ENCODE measurements at regions not wholly inside any gene's neighbourhood (a gene's known extent, or its start where the extent isn't known, plus 50 kb on each side); places are given as distances from the start of the nearest gene placed in this dataset.

DNA sequence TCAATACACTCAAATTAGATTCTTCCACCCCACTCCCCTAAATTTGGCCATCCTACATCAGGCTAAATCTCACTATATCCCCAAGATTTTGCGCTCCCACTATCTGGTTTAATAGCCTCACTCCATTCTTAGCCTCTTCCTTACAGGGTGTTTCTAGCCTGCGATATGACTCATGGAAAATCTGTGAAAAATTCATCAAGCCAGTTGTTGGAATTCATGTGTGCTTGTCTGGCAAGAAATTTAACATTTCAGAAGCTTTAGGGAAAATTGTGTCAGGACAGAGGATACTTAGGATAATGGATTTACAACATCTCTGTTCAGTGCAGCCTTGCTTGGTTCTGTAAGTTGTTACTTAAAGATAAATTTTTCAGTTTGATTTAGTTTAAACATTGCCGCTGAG, 1249.9 kb upstream of the AUTS2 start:
- no peaks in the 10 kb centered on the region for H3K36me3 ChIP-seq (ENCODE audit: control insufficient read depth, insufficient read depth, low read length)
- no peaks in the 10 kb centered on the region for H3K27me3 ChIP-seq (replicated peaks; ENCODE audit: control insufficient read depth, insufficient read depth, low read length)
- TF ChIP-seq, protein P1, sequence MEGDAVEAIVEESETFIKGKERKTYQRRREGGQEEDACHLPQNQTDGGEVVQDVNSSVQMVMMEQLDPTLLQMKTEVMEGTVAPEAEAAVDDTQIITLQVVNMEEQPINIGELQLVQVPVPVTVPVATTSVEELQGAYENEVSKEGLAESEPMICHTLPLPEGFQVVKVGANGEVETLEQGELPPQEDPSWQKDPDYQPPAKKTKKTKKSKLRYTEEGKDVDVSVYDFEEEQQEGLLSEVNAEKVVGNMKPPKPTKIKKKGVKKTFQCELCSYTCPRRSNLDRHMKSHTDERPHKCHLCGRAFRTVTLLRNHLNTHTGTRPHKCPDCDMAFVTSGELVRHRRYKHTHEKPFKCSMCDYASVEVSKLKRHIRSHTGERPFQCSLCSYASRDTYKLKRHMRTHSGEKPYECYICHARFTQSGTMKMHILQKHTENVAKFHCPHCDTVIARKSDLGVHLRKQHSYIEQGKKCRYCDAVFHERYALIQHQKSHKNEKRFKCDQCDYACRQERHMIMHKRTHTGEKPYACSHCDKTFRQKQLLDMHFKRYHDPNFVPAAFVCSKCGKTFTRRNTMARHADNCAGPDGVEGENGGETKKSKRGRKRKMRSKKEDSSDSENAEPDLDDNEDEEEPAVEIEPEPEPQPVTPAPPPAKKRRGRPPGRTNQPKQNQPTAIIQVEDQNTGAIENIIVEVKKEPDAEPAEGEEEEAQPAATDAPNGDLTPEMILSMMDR (IDR thresholded peaks at IDR 0.05; ENCODE audit: insufficient read depth, low read length, poor library complexity, severe bottlenecking) = no peak
- no peak for DNase-seq (ENCODE audit: extremely low read depth, insufficient read length)
- no peak overlapping the region for H3K4me3 ChIP-seq (replicated peaks; ENCODE audit: low read depth, low read length)

DNA sequence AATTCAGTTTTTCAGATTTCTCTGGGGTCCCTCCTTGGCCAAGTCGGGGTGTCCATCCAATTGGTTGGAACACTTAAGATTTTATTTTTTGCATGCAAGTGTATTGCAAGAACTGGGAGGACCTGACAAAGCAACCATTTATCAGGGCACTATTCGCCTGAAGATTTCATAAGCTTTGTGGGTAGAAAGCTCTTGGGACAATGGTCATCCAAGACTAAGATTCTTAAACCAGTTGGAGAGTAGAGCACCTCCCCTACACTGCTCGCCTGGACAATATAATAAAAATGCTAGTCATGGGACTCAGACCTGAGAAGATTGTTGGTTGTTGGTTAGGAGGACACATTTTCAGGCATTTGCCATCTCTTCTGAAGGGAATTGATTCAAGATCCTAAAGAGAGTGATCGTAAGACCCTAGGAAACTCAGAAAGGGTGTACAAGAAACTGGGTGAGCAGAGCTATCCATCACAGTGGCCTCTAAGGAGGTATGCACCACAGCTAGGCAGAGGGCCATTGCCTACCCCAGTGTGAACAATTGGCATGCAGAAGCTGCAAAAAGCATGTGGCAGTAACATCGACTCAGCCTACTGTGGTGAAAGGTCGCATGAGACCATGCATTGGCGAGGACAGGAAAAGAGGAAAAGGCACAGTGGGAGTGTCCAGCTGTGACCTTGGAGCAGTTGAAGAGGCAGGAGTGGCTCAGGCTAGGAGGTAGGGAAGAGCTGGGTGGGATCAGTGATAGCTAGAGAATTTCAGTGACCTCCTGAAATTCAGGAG, 1235.3 kb upstream of the AUTS2 start:
- Histone ChIP-seq H3K36me3 (ENCODE audit: control insufficient read depth, insufficient read depth, low read length) (no peaks in the 10 kb centered on the region), H3K27me3 (replicated peaks; ENCODE audit: control insufficient read depth, insufficient read depth, low read length) (no peaks in the 10 kb centered on the region), H3K4me3 (replicated peaks; ENCODE audit: low read depth, low read length) (no peak overlapping the region)
- TF ChIP-seq, protein P1 (IDR thresholded peaks at IDR 0.05; ENCODE audit: insufficient read depth, low read length, poor library complexity, severe bottlenecking) = no peak
- DNase-seq (ENCODE audit: extremely low read depth, insufficient read length) = no peak

DNA sequence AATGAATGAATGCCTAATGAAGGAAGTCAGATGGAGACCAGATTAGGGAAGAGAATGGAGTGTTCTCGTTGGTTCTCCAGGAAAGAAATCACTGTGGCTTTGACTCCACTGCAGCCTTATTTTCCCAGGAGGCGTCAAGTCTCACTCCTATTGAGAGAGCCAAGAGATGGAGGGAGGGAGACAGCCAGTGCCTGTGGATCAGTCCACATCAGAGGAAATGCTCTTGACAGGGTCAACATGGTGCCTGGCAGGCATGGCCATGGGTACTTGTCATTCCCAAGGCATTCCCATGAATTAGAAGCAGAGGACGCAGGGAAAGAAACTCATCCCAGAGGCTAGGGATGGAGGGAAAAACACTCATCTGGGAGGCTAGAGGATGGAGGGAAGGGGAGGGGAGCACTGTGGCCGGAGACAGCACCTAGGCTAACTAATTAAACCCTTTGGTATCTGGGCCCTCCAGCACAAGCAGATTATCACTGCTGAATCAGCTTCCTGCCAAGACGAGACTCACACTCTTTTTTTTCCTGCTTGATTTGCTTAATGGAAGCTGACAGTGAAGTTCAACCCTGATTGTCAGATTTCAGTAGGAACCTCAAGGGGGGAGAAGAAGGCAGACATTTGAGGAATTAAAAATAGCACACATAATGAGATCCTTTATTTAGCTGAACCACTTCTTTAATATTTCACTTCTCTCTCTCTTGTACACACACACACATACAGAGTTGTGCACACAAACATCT, 1233.2 kb upstream of the AUTS2 start:
- H3K36me3 ChIP-seq (ENCODE audit: control insufficient read depth, insufficient read depth, low read length) = no peaks in the 10 kb centered on the region
- DNase-seq (ENCODE audit: extremely low read depth, insufficient read length) = no peak
- no peaks in the 10 kb centered on the region for H3K27me3 ChIP-seq (replicated peaks; ENCODE audit: control insufficient read depth, insufficient read depth, low read length)
- H3K4me3 ChIP-seq (replicated peaks; ENCODE audit: low read depth, low read length) = no peak overlapping the region
- TF ChIP-seq, protein P1 (IDR thresholded peaks at IDR 0.05; ENCODE audit: insufficient read depth, low read length, poor library complexity, severe bottlenecking) = no peak

DNA sequence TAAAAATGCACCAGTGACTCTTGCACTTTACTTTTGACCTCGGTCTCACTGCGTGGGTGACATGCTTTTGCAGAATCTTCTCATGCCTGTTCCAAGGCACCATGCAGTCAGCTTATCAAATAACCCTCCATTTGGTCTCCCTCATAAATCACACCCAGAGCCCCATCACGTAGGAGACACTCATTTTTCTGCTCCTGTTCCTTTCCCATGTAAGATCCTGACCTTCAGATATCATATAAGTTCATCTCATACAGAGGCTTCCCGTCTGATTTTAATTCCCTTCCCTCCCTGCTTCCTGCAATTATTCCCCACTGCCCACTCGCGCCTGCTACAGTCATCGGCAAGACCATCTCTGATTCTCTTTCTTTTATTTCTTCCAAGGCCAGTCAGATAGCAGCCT, 1226.3 kb upstream of the AUTS2 start:
- TF ChIP-seq, protein P1 (IDR thresholded peaks at IDR 0.05; ENCODE audit: insufficient read depth, low read length, poor library complexity, severe bottlenecking) = no peak
- no peak for DNase-seq (ENCODE audit: extremely low read depth, insufficient read length)
- no peak overlapping the region for H3K4me3 ChIP-seq (replicated peaks; ENCODE audit: low read depth, low read length)
- no peaks in the 10 kb centered on the region for H3K27me3 ChIP-seq (replicated peaks; ENCODE audit: control insufficient read depth, insufficient read depth, low read length)
- H3K36me3 ChIP-seq (ENCODE audit: control insufficient read depth, insufficient read depth, low read length) = no peaks in the 10 kb centered on the region

DNA sequence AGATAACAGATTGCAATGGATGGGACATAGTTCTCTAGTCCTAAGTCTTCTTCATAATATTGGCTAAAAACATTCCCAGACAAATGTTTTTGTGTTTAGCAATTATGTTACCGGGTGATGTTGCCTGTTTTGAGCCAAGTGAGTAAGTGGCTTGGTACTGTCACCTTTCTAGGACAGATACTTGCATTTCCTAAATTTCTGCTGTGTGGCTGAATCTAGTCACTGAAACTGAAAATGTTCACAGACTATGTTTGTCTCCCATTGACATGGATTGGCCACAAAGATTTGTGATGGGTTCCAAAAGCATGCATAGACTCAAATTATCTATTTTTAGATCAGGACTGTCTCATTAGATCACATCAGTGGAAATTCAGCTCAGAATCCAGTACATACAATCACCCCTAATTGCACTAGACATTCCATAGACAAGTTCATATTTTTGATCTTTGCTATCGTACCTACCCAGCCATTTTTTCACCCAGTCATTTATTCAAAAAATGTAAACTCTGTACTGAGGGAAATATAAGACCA, 1222.1 kb upstream of the AUTS2 start:
- Histone ChIP-seq H3K4me3 (replicated peaks; ENCODE audit: low read depth, low read length) (no peak overlapping the region), H3K27me3 (replicated peaks; ENCODE audit: control insufficient read depth, insufficient read depth, low read length) (no peaks in the 10 kb centered on the region), H3K36me3 (ENCODE audit: control insufficient read depth, insufficient read depth, low read length) (no peaks in the 10 kb centered on the region)
- TF ChIP-seq, protein P1 (IDR thresholded peaks at IDR 0.05; ENCODE audit: insufficient read depth, low read length, poor library complexity, severe bottlenecking) = no peak
- DNase-seq (ENCODE audit: extremely low read depth, insufficient read length) = no peak

Measured in GM06990 (cell line).